ENCODE measurements at regions not wholly inside any gene's neighbourhood (a gene's known extent, or its start where the extent isn't known, plus 50 kb on each side); places are given as distances from the start of the nearest gene placed in this dataset.

- no peak for TF ChIP-seq CTCF (IDR thresholded peaks at IDR 0.05)
- no peak for TF ChIP-seq POLR2A (IDR thresholded peaks at IDR 0.05)
Observed at GRCh38 chr10:93180482-93180931, 106.8 kb downstream of the CYP26A1 start.
